GM06990 (cell line): ENCODE measurements at regions not wholly inside any gene's neighbourhood (a gene's known extent, or its start where the extent isn't known, plus 50 kb on each side); places are given as distances from the start of the nearest gene placed in this dataset.

Experiments
- DNase-seq: peaks from one replicate; pipeline ENCODE4 v3.0.0-alpha.2; 2011; ENCODE audit not compliant: insufficient read length; ENCODE audit errors: extremely low read depth
- H3K27me3 ChIP-seq: replicated peaks from 2 replicates; pipeline ENCODE4 v1.6.0; 2011; ENCODE audit warnings: low read length; ENCODE audit not compliant: control insufficient read depth, insufficient read depth
- H3K36me3 ChIP-seq: 2 replicates; pipeline ENCODE4 v1.5.1; 2011; ENCODE audit warnings: low read length; ENCODE audit not compliant: control insufficient read depth, insufficient read depth
- H3K4me3 ChIP-seq: replicated peaks from 2 replicates; pipeline ENCODE4 v1.5.1; 2011; ENCODE audit warnings: low read depth, mild to moderate bottlenecking, control low read depth, low read length
- CTCF ChIP-seq: IDR thresholded peaks from 2 replicates; pipeline ENCODE4 v1.5.1; 2011; ENCODE audit warnings: low read length, control low read depth, mild to moderate bottlenecking, inconsistent platforms; ENCODE audit not compliant: insufficient read depth, poor library complexity, severe bottlenecking

GRCh38 chr3:159216311-159216710 lies 414.5 kb downstream of the MFSD1 start:
- no peak for DNase-seq
- TF ChIP-seq CTCF: no peak
- Histone ChIP-seq H3K4me3 (no peak overlapping the region), H3K36me3 (no peaks in the 10 kb centered on the region), H3K27me3 (no peaks in the 10 kb centered on the region; the same call in 1 of the 2 replicates)

GRCh38 chr3:159219231-159219630 lies 417.4 kb downstream of the MFSD1 start:
- no peaks in the 10 kb centered on the region for H3K36me3 ChIP-seq
- H3K4me3 ChIP-seq: no peak overlapping the region
- H3K27me3 ChIP-seq: no peaks in the 10 kb centered on the region
- no peak for DNase-seq
- TF ChIP-seq CTCF: no peak

- Histone ChIP-seq H3K27me3 (no peaks in the 10 kb centered on the region), H3K36me3 (no peaks in the 10 kb centered on the region), H3K4me3 (no peak overlapping the region)
- no peak for DNase-seq
- TF ChIP-seq CTCF: no peak
These were observed 419.5 kb downstream of the MFSD1 start for GRCh38 chr3:159221335-159221734.

- Histone ChIP-seq H3K4me3 (no peak overlapping the region), H3K27me3 (no peaks in the 10 kb centered on the region), H3K36me3 (no peaks in the 10 kb centered on the region)
- DNase-seq: no peak
- TF ChIP-seq CTCF: no peak
These were observed 427.3 kb downstream of the MFSD1 start for GRCh38 chr3:159229116-159229680.

- no peak for TF ChIP-seq CTCF
- no peaks in the 10 kb centered on the region for H3K36me3 ChIP-seq
- H3K4me3 ChIP-seq: no peak overlapping the region
- DNase-seq: no peak
- no peaks in the 10 kb centered on the region for H3K27me3 ChIP-seq
These were observed 431.1 kb downstream of the MFSD1 start for GRCh38 chr3:159232966-159233365.

- no peak for TF ChIP-seq CTCF
- no peaks in the 10 kb centered on the region for H3K36me3 ChIP-seq
- DNase-seq: no peak
- H3K27me3 ChIP-seq: no peaks in the 10 kb centered on the region
- H3K4me3 ChIP-seq: no peak overlapping the region
These were observed 431.9 kb downstream of the MFSD1 start for GRCh38 chr3:159233734-159234133.
